ENCODE measurements at regions not wholly inside any gene's neighbourhood (a gene's known extent, or its start where the extent isn't known, plus 50 kb on each side); places are given as distances from the start of the nearest gene placed in this dataset.

DNA sequence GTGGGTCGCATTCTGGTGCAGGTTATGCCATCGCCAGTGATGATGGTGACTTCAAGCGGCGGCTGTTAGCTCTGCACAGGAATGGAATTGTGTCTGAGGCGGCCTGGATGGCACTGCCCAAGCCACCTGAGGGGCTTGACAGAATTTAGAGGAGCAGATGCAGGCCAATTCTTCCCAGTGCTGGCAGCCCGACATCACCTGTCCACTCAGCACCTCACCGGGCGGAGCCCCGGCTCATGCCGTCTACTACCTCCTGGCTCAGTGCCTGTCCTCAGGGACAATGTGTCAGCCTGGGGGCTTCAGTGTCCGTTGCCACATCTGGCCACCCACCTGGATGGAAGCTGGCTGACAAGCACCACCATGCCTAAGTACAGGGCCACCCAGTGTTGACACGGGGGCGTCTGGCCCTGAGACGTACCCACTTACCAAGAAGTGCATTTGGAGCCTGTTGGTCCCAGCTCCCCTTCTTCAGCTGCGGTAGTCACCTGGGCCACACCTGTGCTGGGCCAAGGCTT, 420.5 kb upstream of the MKI67 start:
- Histone ChIP-seq H3K27me3 (ENCODE audit: control insufficient read depth in 4 of 4, insufficient read depth in 4 of 4, low read length in 3 of 4) (peaks cover 0 to 3% (median 1%) of the 10 kb centered on the region in 4 donors), H3K9ac (ENCODE audit: low read depth in 1 of 2, low read length in 2 of 2) (no peak overlapping the region), H3K36me3 (ENCODE audit: control insufficient read depth in 4 of 4, insufficient read depth in 3 of 4, low read depth in 1 of 4, low read length in 3 of 4) (no peaks in the 10 kb centered on the region), H3K4me1 (ENCODE audit: control insufficient read depth in 4 of 4, insufficient read depth in 4 of 4, low read length in 3 of 4) (no peaks in the 10 kb centered on the region), H3K9me3 (ENCODE audit: control insufficient read depth in 4 of 4, low read length in 3 of 4) (no peaks in the 10 kb centered on the region), H3K4me3 (ENCODE audit: low read depth in 1 of 3, low read length in 3 of 3) (no peak overlapping the region), H3K27ac (ENCODE audit: low read depth in 1 of 2, low read length in 2 of 2) (no peak overlapping the region)
- DNase-seq (ENCODE audit: low spot score), result no peak
- WGBS, result 88% methylated on average over 15 of the region's 15 CpGs
- no peak for TF ChIP-seq YY1 (IDR thresholded peaks at IDR 0.05)
- TF ChIP-seq RAD21 (IDR thresholded peaks at IDR 0.05), result no peak
- no peak for TF ChIP-seq HNF4A (conservative IDR thresholded peaks at IDR 0.05)
- TF ChIP-seq MAX (IDR thresholded peaks at IDR 0.05), result no peak
- no peak for TF ChIP-seq JUND (IDR thresholded peaks at IDR 0.05)
- TF ChIP-seq REST (IDR thresholded peaks at IDR 0.05), result no peak
- TF ChIP-seq, protein P1, sequence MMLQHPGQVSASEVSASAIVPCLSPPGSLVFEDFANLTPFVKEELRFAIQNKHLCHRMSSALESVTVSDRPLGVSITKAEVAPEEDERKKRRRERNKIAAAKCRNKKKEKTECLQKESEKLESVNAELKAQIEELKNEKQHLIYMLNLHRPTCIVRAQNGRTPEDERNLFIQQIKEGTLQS (IDR thresholded peaks at IDR 0.05), result no peak
- no peak for TF ChIP-seq TAF1 (conservative IDR thresholded peaks at IDR 0.05)
- no peak for TF ChIP-seq GABPA (IDR thresholded peaks at IDR 0.05 in 1 of 2, conservative IDR thresholded peaks at IDR 0.05 in 1 of 2)

DNA sequence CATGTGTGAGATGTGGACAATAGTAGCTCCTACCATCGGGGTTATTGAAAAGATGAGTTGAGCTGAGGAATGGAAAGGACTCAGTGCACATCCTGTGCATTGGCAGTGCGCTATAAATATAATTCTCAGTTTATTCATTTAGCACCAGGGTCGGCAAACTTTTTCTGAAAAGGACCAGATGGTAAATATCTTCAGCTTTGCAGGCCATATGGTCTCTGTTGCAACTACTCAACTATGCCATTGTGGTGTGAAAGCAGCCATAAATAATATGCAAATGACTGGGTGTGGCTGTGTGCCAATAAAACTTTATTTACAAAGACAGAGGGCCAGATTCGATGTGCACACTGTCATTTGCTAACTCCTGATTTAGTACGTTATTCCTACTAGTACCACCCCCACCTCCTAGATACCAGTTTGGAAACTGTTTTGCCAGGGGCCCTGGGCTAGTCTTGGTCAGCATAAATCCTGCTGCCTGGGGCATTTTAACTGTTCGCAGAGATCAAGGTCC, 422.9 kb upstream of the MKI67 start:
- TF ChIP-seq NR2F2 (IDR thresholded peaks at IDR 0.05), result no peak
- TF ChIP-seq, protein P2, sequence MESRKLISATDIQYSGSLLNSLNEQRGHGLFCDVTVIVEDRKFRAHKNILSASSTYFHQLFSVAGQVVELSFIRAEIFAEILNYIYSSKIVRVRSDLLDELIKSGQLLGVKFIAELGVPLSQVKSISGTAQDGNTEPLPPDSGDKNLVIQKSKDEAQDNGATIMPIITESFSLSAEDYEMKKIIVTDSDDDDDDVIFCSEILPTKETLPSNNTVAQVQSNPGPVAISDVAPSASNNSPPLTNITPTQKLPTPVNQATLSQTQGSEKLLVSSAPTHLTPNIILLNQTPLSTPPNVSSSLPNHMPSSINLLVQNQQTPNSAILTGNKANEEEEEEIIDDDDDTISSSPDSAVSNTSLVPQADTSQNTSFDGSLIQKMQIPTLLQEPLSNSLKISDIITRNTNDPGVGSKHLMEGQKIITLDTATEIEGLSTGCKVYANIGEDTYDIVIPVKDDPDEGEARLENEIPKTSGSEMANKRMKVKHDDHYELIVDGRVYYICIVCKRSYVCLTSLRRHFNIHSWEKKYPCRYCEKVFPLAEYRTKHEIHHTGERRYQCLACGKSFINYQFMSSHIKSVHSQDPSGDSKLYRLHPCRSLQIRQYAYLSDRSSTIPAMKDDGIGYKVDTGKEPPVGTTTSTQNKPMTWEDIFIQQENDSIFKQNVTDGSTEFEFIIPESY (IDR thresholded peaks at IDR 0.05), result no peak
- TF ChIP-seq, protein P1 (IDR thresholded peaks at IDR 0.05), result no peak
- TF ChIP-seq HNF4G (IDR thresholded peaks at IDR 0.05), result no peak
- TF ChIP-seq FOXA1 (IDR thresholded peaks at IDR 0.05), result no peak
- no peak for TF ChIP-seq RXRA (IDR thresholded peaks at IDR 0.05)
- no peak for TF ChIP-seq JUND (IDR thresholded peaks at IDR 0.05)
- no peak for TF ChIP-seq EGR1 (IDR thresholded peaks at IDR 0.05; ENCODE audit: low read depth in 2 of 2)
- no peak for TF ChIP-seq SP1 (IDR thresholded peaks at IDR 0.05)
- no peaks in the 10 kb centered on the region for H3K9me3 ChIP-seq (ENCODE audit: control insufficient read depth in 4 of 4, low read length in 3 of 4)
- H3K9ac ChIP-seq (ENCODE audit: low read depth in 1 of 2, low read length in 2 of 2), result no peak overlapping the region
- no peak for DNase-seq (ENCODE audit: low spot score)
- H3K27me3 ChIP-seq (ENCODE audit: control insufficient read depth in 4 of 4, insufficient read depth in 4 of 4, low read length in 3 of 4), result no peaks in the 10 kb centered on the region
- H3K27ac ChIP-seq (ENCODE audit: low read depth in 1 of 2, low read length in 2 of 2), result no peak overlapping the region
- H3K4me3 ChIP-seq (ENCODE audit: low read depth in 1 of 3, low read length in 3 of 3), result no peak overlapping the region
- WGBS, result 81% methylated on average over 6 of the region's 6 CpGs
- H3K4me1 ChIP-seq (ENCODE audit: control insufficient read depth in 4 of 4, insufficient read depth in 4 of 4, low read length in 3 of 4), result no peaks in the 10 kb centered on the region
- no peaks in the 10 kb centered on the region for H3K36me3 ChIP-seq (ENCODE audit: control insufficient read depth in 4 of 4, insufficient read depth in 3 of 4, low read depth in 1 of 4, low read length in 3 of 4)

Measured in liver (tissue), 7 donors.